ENCODE measurements at regions not wholly inside any gene's neighbourhood (a gene's known extent, or its start where the extent isn't known, plus 50 kb on each side); places are given as distances from the start of the nearest gene placed in this dataset.
"Not testable (repeated sequence)": the region's sequence is repeated elsewhere in the genome, so short reads cannot be mapped to it uniquely, and the experiment has no call there.

GRCh38 chr4:115501656-115502055 is 388.2 kb upstream of the NDST4 start:
- POLR2A ChIA-PET, result no interaction called here
- no peaks in the 10 kb centered on the region for H3F3A ChIP-seq (replicated peaks; ENCODE audit: insufficient read depth)
- H3K79me2 ChIP-seq (ENCODE audit: insufficient read depth), result no peaks in the 10 kb centered on the region
- CTCF ChIA-PET, result no interaction called here
- TF ChIP-seq IRF3 (IDR thresholded peaks at IDR 0.05; ENCODE audit: low read depth, low read length), result no peak
- TF ChIP-seq, protein P1, sequence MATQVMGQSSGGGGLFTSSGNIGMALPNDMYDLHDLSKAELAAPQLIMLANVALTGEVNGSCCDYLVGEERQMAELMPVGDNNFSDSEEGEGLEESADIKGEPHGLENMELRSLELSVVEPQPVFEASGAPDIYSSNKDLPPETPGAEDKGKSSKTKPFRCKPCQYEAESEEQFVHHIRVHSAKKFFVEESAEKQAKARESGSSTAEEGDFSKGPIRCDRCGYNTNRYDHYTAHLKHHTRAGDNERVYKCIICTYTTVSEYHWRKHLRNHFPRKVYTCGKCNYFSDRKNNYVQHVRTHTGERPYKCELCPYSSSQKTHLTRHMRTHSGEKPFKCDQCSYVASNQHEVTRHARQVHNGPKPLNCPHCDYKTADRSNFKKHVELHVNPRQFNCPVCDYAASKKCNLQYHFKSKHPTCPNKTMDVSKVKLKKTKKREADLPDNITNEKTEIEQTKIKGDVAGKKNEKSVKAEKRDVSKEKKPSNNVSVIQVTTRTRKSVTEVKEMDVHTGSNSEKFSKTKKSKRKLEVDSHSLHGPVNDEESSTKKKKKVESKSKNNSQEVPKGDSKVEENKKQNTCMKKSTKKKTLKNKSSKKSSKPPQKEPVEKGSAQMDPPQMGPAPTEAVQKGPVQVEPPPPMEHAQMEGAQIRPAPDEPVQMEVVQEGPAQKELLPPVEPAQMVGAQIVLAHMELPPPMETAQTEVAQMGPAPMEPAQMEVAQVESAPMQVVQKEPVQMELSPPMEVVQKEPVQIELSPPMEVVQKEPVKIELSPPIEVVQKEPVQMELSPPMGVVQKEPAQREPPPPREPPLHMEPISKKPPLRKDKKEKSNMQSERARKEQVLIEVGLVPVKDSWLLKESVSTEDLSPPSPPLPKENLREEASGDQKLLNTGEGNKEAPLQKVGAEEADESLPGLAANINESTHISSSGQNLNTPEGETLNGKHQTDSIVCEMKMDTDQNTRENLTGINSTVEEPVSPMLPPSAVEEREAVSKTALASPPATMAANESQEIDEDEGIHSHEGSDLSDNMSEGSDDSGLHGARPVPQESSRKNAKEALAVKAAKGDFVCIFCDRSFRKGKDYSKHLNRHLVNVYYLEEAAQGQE (IDR thresholded peaks at IDR 0.05; ENCODE audit: low read depth, low read length), result no peak
- no peak for TF ChIP-seq MXI1 (IDR thresholded peaks at IDR 0.05; ENCODE audit: low read depth, low read length)
- TF ChIP-seq USF2 (IDR thresholded peaks at IDR 0.05; ENCODE audit: borderline replicate concordance, low read depth, low read length), result no peak
- TF ChIP-seq USF1 (IDR thresholded peaks at IDR 0.05; ENCODE audit: borderline replicate concordance, low read depth), result no peak
- no peak overlapping the region for H3K27ac ChIP-seq (ENCODE audit: low read depth in 2 of 2, low read length in 1 of 2)
- H3K27me3 ChIP-seq (ENCODE audit: insufficient read depth), result no peaks in the 10 kb centered on the region
- no peaks in the 10 kb centered on the region for H3K9me3 ChIP-seq
- DNase-seq, result no peak
- H3K36me3 ChIP-seq (replicated peaks in 1 of 2; ENCODE audit: control insufficient read depth in 1 of 2, insufficient read depth in 2 of 2, low read length in 1 of 2), result no peaks in the 10 kb centered on the region
- no peaks in the 10 kb centered on the region for H3K9me2 ChIP-seq
- no peak overlapping the region for H3K4me2 ChIP-seq
- H3K4me1 ChIP-seq (ENCODE audit: control insufficient read depth in 1 of 2, insufficient read depth in 2 of 2, low read depth in 1 of 2, low read length in 1 of 2), result no peaks in the 10 kb centered on the region; a peak in 1 of 4 replicates
- 5% methylated on average over 2 of the region's 2 CpGs for WGBS (ENCODE audit: low lambda C conversion rate)
- no peak overlapping the region for H3K4me3 ChIP-seq (ENCODE audit: low read depth in 2 of 2, low read length in 1 of 2)
- no peaks in the 10 kb centered on the region for H4K20me1 ChIP-seq (ENCODE audit: insufficient read depth)
- no peak overlapping the region for H3K9ac ChIP-seq
- H2AFZ ChIP-seq (ENCODE audit: low read depth), result no peak overlapping the region

DNA sequence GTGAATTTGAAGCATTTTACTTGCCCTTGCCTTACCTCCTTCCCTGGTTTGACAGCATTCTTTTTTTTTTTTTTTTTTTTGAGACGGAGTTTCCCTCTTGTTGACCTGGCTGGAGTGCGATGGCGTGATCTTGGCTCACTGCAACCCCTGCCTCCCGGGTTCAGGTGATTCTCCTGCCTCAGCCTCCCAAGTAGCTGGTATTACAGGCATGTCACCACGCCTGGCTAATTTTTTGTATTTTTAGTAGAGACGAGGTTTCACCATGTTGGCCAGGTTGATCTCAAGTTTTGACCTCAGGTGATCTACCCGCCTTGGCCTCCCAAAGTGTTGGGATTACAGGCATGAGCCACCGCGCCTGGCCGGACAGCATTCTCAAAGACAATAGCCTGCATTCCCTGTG is 380.4 kb upstream of the NDST4 start:
- H3K9me2 ChIP-seq; CTCF ChIA-PET; H3K79me2 ChIP-seq (ENCODE audit: insufficient read depth); H3K4me1 ChIP-seq (ENCODE audit: control insufficient read depth in 1 of 2, insufficient read depth in 2 of 2, low read depth in 1 of 2, low read length in 1 of 2); POLR2A ChIA-PET; H3K27ac ChIP-seq (ENCODE audit: low read depth in 2 of 2, low read length in 1 of 2); H3K36me3 ChIP-seq (replicated peaks in 1 of 2; ENCODE audit: control insufficient read depth in 1 of 2, insufficient read depth in 2 of 2, low read length in 1 of 2); H3K9ac ChIP-seq; H3K4me2 ChIP-seq; H3K9me3 ChIP-seq; H3F3A ChIP-seq (replicated peaks; ENCODE audit: insufficient read depth); DNase-seq; H4K20me1 ChIP-seq (ENCODE audit: insufficient read depth); H3K27me3 ChIP-seq (ENCODE audit: insufficient read depth); H3K4me3 ChIP-seq (ENCODE audit: low read depth in 2 of 2, low read length in 1 of 2); H2AFZ ChIP-seq (ENCODE audit: low read depth): not testable (repeated sequence)
- WGBS (ENCODE audit: low lambda C conversion rate), result 33% methylated on average over 10 of the region's 10 CpGs
